Left ventricle myocardium superior (tissue), 1 donor: ENCODE measurements at regions not wholly inside any gene's neighbourhood (a gene's known extent, or its start where the extent isn't known, plus 50 kb on each side); places are given as distances from the start of the nearest gene placed in this dataset.
A peak's percentile ranks its signal among the peaks of the same experiment; 100 is the strongest.

Experiments
- ATAC-seq: fragments of 200-7000 bp; cut with Tn5 transposase; one replicate; pipeline ENCODE4 v1.9.1; 2020; ENCODE audit warnings: mild to moderate bottlenecking, moderate library complexity
- DNase-seq: peaks from one replicate; pipeline ENCODE4 v3.0.0-alpha.2; 2020
- intact Hi-C: fragments of 100-400 bp; cut with micrococcal nuclease; formaldehyde crosslinking; loops from one replicate; pipeline ENCODE4 v1.11.0; 2022
- donor health status: DM: no; HTN: yes; CAD: no; lungs with severe emphysema.

GRCh38 chr19:28469544-28469943 is 743.4 kb downstream of the UQCRFS1 start:
- intact Hi-C loops = loop anchor here (5.0 to 10.0 kb wide), 2 partner anchors 165 to 408 kb away; no protein-coding TSS in a partner anchor
- ATAC-seq = no peak
- DNase-seq = no peak

GRCh38 chr19:28468701-28469459 is 744.1 kb downstream of the UQCRFS1 start:
- ATAC-seq (peak; percentile 56), DNase-seq (peak; percentile 35)
- intact Hi-C loops = loop anchor here (5.0 to 10.0 kb wide), 2 partner anchors 166 to 408 kb away; no protein-coding TSS in a partner anchor

- intact Hi-C loops = loop anchor here (2.0 to 10.0 kb wide), 3 partner anchors 168 to 411 kb away; no protein-coding TSS in a partner anchor
- ATAC-seq (peak; percentile 50), DNase-seq (peak; percentile 74)
These were observed 746.6 kb downstream of the UQCRFS1 start for GRCh38 chr19:28466107-28467045.

- DNase-seq = no peak
- intact Hi-C loops = loop anchor here (2.0 to 10.0 kb wide), 3 partner anchors 169 to 412 kb away; no protein-coding TSS in a partner anchor
- no peak for ATAC-seq
These were observed 747.4 kb downstream of the UQCRFS1 start for GRCh38 chr19:28465371-28466086.

- ATAC-seq (no peak), DNase-seq (no peak)
- intact Hi-C loops = loop anchor here (10.0 kb wide), 1 partner anchor 171 kb away; no protein-coding TSS in a partner anchor
These were observed 749.4 kb downstream of the UQCRFS1 start for GRCh38 chr19:28463493-28464053.

- ATAC-seq (no peak), DNase-seq (no peak)
- intact Hi-C loops = no loop called here
These were observed 755.3 kb downstream of the UQCRFS1 start for GRCh38 chr19:28457620-28458019.

GRCh38 chr19:28456708-28457320 is 756.1 kb downstream of the UQCRFS1 start:
- ATAC-seq (no peak), DNase-seq (no peak)
- intact Hi-C loops = no loop called here

GRCh38 chr19:28456252-28456651 is 756.7 kb downstream of the UQCRFS1 start:
- DNase-seq = no peak
- intact Hi-C loops = no loop called here
- ATAC-seq = no peak

GRCh38 chr19:28454083-28454482 is 758.9 kb downstream of the UQCRFS1 start:
- no peak for DNase-seq
- intact Hi-C loops = no loop called here
- no peak for ATAC-seq

- DNase-seq = no peak
- no peak for ATAC-seq
- intact Hi-C loops = no loop called here
These were observed 759.5 kb downstream of the UQCRFS1 start for GRCh38 chr19:28453420-28453819.

- intact Hi-C loops = no loop called here
- no peak for DNase-seq
- no peak for ATAC-seq
These were observed 763.1 kb downstream of the UQCRFS1 start for GRCh38 chr19:28449803-28450202.

GRCh38 chr19:28446511-28446910 is 766.4 kb downstream of the UQCRFS1 start:
- intact Hi-C loops = no loop called here
- DNase-seq (no peak), ATAC-seq (no peak)

- ATAC-seq (no peak), DNase-seq (no peak)
- intact Hi-C loops = no loop called here
These were observed 767.1 kb downstream of the UQCRFS1 start for GRCh38 chr19:28445826-28446225.

GRCh38 chr19:28444362-28444761 is 768.6 kb downstream of the UQCRFS1 start:
- DNase-seq (no peak), ATAC-seq (no peak)
- intact Hi-C loops = no loop called here

- intact Hi-C loops = no loop called here
- ATAC-seq (no peak), DNase-seq (no peak)
These were observed 769.6 kb downstream of the UQCRFS1 start for GRCh38 chr19:28443361-28443760.

- ATAC-seq = no peak
- no peak for DNase-seq
- intact Hi-C loops = no loop called here
These were observed 775.3 kb downstream of the UQCRFS1 start for GRCh38 chr19:28437390-28438346.

GRCh38 chr19:28436320-28436719 is 776.6 kb downstream of the UQCRFS1 start:
- intact Hi-C loops = no loop called here
- no peak for ATAC-seq
- no peak for DNase-seq
